ENCODE measurements at regions not wholly inside any gene's neighbourhood (a gene's known extent, or its start where the extent isn't known, plus 50 kb on each side); places are given as distances from the start of the nearest gene placed in this dataset.

DNA sequence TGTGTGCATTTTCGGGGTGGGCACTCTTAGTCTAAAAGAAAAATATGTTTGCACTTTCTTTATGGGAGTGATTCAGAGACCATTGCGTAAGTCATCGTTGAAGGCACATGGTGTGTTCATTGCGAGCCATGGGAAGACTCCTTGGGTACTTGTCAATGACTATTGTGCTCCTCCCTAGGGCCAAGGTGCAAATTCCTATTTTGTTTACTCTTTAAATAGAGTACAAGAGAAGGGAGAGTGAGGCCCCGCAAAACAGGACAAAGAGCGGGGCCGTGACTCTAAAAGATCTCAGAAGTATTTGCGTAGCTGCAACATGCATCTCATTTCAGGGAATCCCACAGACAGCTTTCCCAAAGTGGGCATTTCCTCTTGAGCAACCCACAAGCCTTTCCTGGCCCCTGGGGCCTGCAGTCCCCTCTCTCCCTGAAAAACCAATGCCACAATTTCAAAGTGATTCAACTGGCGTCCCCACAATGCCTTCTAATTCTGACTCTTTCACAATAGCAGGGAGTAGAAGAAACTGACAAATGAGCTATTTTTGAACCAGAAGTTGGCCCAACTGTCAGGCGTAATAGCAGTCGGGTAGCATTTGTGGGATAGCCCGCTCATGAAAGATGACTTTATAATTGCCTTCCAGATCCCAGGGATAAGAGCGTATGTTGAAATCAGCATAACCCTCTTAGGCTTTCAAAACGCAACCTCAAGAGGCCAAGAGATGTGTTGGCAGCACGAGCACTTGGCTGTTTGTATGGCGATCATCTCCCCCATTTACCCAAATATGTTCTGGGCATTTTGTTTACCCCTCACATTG lies 277.9 kb upstream of the BMP2 start (continued):
- TF ChIP-seq, protein P1, sequence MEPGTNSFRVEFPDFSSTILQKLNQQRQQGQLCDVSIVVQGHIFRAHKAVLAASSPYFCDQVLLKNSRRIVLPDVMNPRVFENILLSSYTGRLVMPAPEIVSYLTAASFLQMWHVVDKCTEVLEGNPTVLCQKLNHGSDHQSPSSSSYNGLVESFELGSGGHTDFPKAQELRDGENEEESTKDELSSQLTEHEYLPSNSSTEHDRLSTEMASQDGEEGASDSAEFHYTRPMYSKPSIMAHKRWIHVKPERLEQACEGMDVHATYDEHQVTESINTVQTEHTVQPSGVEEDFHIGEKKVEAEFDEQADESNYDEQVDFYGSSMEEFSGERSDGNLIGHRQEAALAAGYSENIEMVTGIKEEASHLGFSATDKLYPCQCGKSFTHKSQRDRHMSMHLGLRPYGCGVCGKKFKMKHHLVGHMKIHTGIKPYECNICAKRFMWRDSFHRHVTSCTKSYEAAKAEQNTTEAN (CRISPR knock-in tag; conservative IDR thresholded peaks at IDR 0.05): no peak
- no peak for TF ChIP-seq MAF1 (CRISPR knock-in tag; IDR thresholded peaks at IDR 0.05; ENCODE audit: borderline replicate concordance)
- TF ChIP-seq NFYC (CRISPR knock-in tag; IDR thresholded peaks at IDR 0.05): no peak
- TF ChIP-seq YEATS4 (CRISPR knock-in tag; IDR thresholded peaks at IDR 0.05; ENCODE audit: borderline replicate concordance): no peak
- TF ChIP-seq ZNF350 (CRISPR knock-in tag; IDR thresholded peaks at IDR 0.05; ENCODE audit: borderline replicate concordance, low read depth): no peak
- TF ChIP-seq, protein P2, sequence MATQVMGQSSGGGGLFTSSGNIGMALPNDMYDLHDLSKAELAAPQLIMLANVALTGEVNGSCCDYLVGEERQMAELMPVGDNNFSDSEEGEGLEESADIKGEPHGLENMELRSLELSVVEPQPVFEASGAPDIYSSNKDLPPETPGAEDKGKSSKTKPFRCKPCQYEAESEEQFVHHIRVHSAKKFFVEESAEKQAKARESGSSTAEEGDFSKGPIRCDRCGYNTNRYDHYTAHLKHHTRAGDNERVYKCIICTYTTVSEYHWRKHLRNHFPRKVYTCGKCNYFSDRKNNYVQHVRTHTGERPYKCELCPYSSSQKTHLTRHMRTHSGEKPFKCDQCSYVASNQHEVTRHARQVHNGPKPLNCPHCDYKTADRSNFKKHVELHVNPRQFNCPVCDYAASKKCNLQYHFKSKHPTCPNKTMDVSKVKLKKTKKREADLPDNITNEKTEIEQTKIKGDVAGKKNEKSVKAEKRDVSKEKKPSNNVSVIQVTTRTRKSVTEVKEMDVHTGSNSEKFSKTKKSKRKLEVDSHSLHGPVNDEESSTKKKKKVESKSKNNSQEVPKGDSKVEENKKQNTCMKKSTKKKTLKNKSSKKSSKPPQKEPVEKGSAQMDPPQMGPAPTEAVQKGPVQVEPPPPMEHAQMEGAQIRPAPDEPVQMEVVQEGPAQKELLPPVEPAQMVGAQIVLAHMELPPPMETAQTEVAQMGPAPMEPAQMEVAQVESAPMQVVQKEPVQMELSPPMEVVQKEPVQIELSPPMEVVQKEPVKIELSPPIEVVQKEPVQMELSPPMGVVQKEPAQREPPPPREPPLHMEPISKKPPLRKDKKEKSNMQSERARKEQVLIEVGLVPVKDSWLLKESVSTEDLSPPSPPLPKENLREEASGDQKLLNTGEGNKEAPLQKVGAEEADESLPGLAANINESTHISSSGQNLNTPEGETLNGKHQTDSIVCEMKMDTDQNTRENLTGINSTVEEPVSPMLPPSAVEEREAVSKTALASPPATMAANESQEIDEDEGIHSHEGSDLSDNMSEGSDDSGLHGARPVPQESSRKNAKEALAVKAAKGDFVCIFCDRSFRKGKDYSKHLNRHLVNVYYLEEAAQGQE (IDR thresholded peaks at IDR 0.05; ENCODE audit: borderline replicate concordance in 1 of 2, low read depth in 1 of 2, low read length in 2 of 2): no peak
- peak; percentile 79 for TF ChIP-seq GATAD2A (CRISPR knock-in tag; IDR thresholded peaks at IDR 0.05)
- TF ChIP-seq ZKSCAN1 (IDR thresholded peaks at IDR 0.05; ENCODE audit: low read length): no peak
- no peak for TF ChIP-seq HOXA7 (CRISPR knock-in tag; IDR thresholded peaks at IDR 0.05)
- TF ChIP-seq, protein P3, sequence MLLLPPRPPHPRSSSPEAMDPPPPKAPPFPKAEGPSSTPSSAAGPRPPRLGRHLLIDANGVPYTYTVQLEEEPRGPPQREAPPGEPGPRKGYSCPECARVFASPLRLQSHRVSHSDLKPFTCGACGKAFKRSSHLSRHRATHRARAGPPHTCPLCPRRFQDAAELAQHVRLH (CRISPR knock-in tag; IDR thresholded peaks at IDR 0.05; ENCODE audit: borderline replicate concordance, low read depth): no peak
- TF ChIP-seq SMARCE1 (IDR thresholded peaks at IDR 0.05; ENCODE audit: borderline replicate concordance): no peak
- TF ChIP-seq, protein P4, sequence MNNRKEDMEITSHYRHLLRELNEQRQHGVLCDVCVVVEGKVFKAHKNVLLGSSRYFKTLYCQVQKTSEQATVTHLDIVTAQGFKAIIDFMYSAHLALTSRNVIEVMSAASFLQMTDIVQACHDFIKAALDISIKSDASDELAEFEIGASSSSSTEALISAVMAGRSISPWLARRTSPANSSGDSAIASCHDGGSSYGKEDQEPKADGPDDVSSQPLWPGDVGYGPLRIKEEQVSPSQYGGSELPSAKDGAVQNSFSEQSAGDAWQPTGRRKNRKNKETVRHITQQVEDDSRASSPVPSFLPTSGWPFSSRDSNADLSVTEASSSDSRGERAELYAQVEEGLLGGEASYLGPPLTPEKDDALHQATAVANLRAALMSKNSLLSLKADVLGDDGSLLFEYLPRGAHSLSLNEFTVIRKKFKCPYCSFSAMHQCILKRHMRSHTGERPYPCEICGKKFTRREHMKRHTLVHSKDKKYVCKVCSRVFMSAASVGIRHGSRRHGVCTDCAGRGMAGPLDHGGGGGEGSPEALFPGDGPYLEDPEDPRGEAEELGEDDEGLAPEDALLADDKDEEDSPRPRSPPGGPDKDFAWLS (CRISPR knock-in tag; IDR thresholded peaks at IDR 0.05; ENCODE audit: borderline replicate concordance): no peak
- TF ChIP-seq ZNF839 (CRISPR knock-in tag; IDR thresholded peaks at IDR 0.05; ENCODE audit: borderline replicate concordance): no peak
- TF ChIP-seq, protein P5, sequence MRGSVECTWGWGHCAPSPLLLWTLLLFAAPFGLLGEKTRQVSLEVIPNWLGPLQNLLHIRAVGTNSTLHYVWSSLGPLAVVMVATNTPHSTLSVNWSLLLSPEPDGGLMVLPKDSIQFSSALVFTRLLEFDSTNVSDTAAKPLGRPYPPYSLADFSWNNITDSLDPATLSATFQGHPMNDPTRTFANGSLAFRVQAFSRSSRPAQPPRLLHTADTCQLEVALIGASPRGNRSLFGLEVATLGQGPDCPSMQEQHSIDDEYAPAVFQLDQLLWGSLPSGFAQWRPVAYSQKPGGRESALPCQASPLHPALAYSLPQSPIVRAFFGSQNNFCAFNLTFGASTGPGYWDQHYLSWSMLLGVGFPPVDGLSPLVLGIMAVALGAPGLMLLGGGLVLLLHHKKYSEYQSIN (CRISPR knock-in tag; IDR thresholded peaks at IDR 0.05; ENCODE audit: borderline replicate concordance): no peak
- no peak for TF ChIP-seq BHLHE40 (IDR thresholded peaks at IDR 0.05; ENCODE audit: low read length)
- no peak for TF ChIP-seq ZNF724P (CRISPR knock-in tag; IDR thresholded peaks at IDR 0.05; ENCODE audit: borderline replicate concordance)
- TF ChIP-seq TSC22D2 (CRISPR knock-in tag; IDR thresholded peaks at IDR 0.05; ENCODE audit: borderline replicate concordance): no peak
- TF ChIP-seq ZNF232 (CRISPR knock-in tag; IDR thresholded peaks at IDR 0.05; ENCODE audit: borderline replicate concordance): no peak
- no peak for TF ChIP-seq RAD21 (CRISPR knock-in tag; IDR thresholded peaks at IDR 0.05)
- TF ChIP-seq MYNN (CRISPR knock-in tag; IDR thresholded peaks at IDR 0.05; ENCODE audit: low read depth): 0 out of 2 replicates have a peak, but pooled peaks have one; percentile 56
- TF ChIP-seq PHB2 (IDR thresholded peaks at IDR 0.05; ENCODE audit: partially characterized antibody): no peak
